HEK293T (cell line): ENCODE measurements at regions not wholly inside any gene's neighbourhood (a gene's known extent, or its start where the extent isn't known, plus 50 kb on each side); places are given as distances from the start of the nearest gene placed in this dataset.

Source experiments
- ARNT ChIP-seq: fragments of 450-650 bp; IDR thresholded peaks from 2 replicates; pipeline ENCODE4 v1.6.1; 2017; ENCODE audit warnings: mild to moderate bottlenecking
- BHLHE40 ChIP-seq: fragments of 450-650 bp; IDR thresholded peaks from 2 replicates; pipeline ENCODE4 v1.6.1; 2016; ENCODE audit warnings: mild to moderate bottlenecking, moderate library complexity, borderline replicate concordance
- FOXK2 ChIP-seq: fragments of 450-650 bp; IDR thresholded peaks from 2 replicates; pipeline ENCODE4 v1.6.1; 2016; ENCODE audit warnings: mild to moderate bottlenecking
- L3MBTL2 ChIP-seq: fragments of 450-650 bp; conservative IDR thresholded peaks from 2 replicates; pipeline ENCODE4 v1.6.1; 2016; ENCODE audit warnings: mild to moderate bottlenecking
- LEF1 ChIP-seq: fragments of 450-650 bp; IDR thresholded peaks from 2 replicates; pipeline ENCODE4 v1.6.1; 2017; ENCODE audit warnings: mild to moderate bottlenecking, borderline replicate concordance
- SP1 ChIP-seq: fragments of 450-650 bp; IDR thresholded peaks from 2 replicates; pipeline ENCODE4 v1.6.1; 2017
- SUZ12 ChIP-seq: fragments of 450-650 bp; IDR thresholded peaks from 2 replicates; pipeline ENCODE4 v1.6.1; 2016; ENCODE audit warnings: mild to moderate bottlenecking
- TARDBP ChIP-seq: fragments of 450-650 bp; IDR thresholded peaks from 2 replicates; pipeline ENCODE4 v1.6.1; 2016
- TF ChIP-seq, protein P1 (sequence below): fragments of 450-650 bp; IDR thresholded peaks from 2 replicates; pipeline ENCODE4 v1.6.1; 2016

- TF ChIP-seq SP1, result no peak
- TF ChIP-seq LEF1, result no peak
- no peak for TF ChIP-seq ARNT
- no peak for TF ChIP-seq SUZ12
- TF ChIP-seq L3MBTL2, result no peak
- TF ChIP-seq TARDBP, result no peak
- TF ChIP-seq, protein P1, sequence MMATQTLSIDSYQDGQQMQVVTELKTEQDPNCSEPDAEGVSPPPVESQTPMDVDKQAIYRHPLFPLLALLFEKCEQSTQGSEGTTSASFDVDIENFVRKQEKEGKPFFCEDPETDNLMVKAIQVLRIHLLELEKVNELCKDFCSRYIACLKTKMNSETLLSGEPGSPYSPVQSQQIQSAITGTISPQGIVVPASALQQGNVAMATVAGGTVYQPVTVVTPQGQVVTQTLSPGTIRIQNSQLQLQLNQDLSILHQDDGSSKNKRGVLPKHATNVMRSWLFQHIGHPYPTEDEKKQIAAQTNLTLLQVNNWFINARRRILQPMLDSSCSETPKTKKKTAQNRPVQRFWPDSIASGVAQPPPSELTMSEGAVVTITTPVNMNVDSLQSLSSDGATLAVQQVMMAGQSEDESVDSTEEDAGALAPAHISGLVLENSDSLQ, result no peak
- TF ChIP-seq FOXK2, result no peak
- no peak for TF ChIP-seq BHLHE40
These were observed 383.0 kb upstream of the NFIA start for GRCh38 chr1:60699325-60699724.
